ENCODE measurements at regions not wholly inside any gene's neighbourhood (a gene's known extent, or its start where the extent isn't known, plus 50 kb on each side); places are given as distances from the start of the nearest gene placed in this dataset.
A peak's percentile ranks its signal among the peaks of the same experiment; 100 is the strongest.

DNA sequence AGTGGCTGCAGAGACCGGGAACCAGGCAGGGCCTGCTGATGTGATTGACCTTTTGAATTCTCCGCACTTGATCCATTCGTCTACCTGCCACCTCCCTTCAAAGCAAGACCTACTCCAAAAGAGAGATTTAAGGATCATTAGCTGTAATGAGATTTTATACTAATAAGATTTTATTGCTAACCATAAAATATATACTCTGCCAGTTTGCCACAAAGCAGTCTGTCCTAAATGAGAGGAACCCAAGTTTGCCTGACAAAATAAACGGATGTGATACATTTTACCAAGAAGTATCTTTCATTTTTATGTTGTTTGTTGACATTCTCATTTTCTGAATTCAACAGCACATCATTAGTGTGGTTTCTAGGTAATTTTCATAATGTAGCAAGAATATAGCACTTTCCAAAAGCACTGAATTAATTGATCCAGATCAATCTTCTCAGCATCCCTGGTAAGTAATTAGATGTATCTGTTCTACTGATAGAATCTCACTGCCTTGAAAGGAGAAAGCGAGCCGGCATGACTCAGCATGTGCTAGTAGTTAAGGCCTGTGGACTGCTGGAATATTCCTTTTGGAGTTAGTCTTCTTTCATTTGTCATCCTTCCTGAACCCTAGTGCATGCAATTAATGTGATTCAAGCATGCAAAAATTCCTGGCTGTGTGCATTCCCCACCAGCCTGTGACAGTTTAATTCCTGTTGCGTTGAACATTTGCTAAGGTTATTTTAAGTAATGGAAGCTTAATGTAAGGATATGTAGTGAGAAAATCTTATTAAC lies 128.5 kb downstream of the ARL6IP6 start:
- WGBS, 4 donors, result 80 to 83% (median 83%) methylated on average over 7 of the region's 7 CpGs
- no peaks in the 10 kb centered on the region for H3K4me1 ChIP-seq (replicated peaks in 1 of 2)
- no peaks in the 10 kb centered on the region for H3K9me3 ChIP-seq (replicated peaks in 1 of 3)
- DNase-seq, result peak in 2 of 7 donors; percentile 12 to 63
- no peak for TF ChIP-seq POLR2A (IDR thresholded peaks at IDR 0.05)
- no peaks in the 10 kb centered on the region for H3K36me3 ChIP-seq (replicated peaks in 1 of 2)
- H3K27ac ChIP-seq, result no peak overlapping the region
- H3K4me3 ChIP-seq, result no peak overlapping the region
- no peaks in the 10 kb centered on the region for H3K27me3 ChIP-seq
- intact Hi-C loops (cut with DNase I), result no loop called here

DNA sequence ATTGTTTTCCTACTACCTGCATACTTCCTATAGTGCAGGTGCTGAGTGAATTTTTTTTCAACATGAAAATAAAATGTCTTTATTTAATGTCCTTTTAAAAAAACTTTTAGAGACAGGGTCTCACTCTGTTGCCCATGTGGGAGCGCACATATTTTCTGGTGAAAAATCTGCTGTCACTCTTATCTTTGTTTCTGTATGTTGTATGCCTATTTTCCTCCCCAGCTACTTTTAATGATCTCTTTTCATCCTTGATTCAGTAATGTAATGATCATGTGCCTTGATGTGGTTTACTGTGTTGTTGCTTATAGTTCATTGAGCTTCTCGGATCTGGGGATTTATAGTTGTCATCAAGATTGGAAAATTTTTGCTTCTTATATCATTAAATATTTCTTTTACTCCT lies 117.3 kb downstream of the ARL6IP6 start:
- H3K27me3 ChIP-seq, result no peaks in the 10 kb centered on the region
- no peak for DNase-seq
- H3K9me3 ChIP-seq (replicated peaks in 1 of 3), result no peaks in the 10 kb centered on the region
- 87 to 95% (median 94%) methylated on average over 2 of the region's 2 CpGs for WGBS, 4 donors
- H3K4me3 ChIP-seq, result no peak overlapping the region
- no peak overlapping the region for H3K27ac ChIP-seq
- H3K36me3 ChIP-seq (replicated peaks in 1 of 2), result no peaks in the 10 kb centered on the region
- TF ChIP-seq, protein P1, sequence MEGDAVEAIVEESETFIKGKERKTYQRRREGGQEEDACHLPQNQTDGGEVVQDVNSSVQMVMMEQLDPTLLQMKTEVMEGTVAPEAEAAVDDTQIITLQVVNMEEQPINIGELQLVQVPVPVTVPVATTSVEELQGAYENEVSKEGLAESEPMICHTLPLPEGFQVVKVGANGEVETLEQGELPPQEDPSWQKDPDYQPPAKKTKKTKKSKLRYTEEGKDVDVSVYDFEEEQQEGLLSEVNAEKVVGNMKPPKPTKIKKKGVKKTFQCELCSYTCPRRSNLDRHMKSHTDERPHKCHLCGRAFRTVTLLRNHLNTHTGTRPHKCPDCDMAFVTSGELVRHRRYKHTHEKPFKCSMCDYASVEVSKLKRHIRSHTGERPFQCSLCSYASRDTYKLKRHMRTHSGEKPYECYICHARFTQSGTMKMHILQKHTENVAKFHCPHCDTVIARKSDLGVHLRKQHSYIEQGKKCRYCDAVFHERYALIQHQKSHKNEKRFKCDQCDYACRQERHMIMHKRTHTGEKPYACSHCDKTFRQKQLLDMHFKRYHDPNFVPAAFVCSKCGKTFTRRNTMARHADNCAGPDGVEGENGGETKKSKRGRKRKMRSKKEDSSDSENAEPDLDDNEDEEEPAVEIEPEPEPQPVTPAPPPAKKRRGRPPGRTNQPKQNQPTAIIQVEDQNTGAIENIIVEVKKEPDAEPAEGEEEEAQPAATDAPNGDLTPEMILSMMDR (IDR thresholded peaks at IDR 0.05), result no peak
- no peak for TF ChIP-seq POLR2A (IDR thresholded peaks at IDR 0.05)
- H3K4me1 ChIP-seq (replicated peaks in 1 of 2), result peaks cover 0 to under 1% of the 10 kb centered on the region in 2 donors
- intact Hi-C loops (cut with DNase I), result no loop called here

DNA sequence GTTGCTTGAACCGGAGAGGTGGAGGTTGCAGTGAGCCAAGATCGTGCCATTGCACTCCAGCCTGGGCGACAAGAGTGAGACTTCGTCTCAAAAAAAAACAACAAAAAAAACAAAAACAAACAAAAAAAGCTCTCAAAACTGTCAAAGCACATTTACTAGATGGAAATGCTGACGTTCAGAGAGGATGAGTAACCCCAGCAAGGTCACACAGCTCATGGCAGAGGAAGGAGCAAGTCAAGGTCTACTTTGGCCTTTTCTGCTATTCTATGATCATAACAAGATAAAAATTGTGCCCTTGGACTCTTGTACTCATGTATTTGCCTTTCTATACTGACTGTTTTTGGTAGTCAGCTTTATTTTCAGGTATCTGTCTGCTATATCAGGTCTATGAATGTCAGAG lies 109.5 kb downstream of the ARL6IP6 start:
- no peak for TF ChIP-seq POLR2A (IDR thresholded peaks at IDR 0.05)
- TF ChIP-seq, protein P1 (IDR thresholded peaks at IDR 0.05), result no peak
- H3K9me3 ChIP-seq (replicated peaks in 1 of 3), result no peaks in the 10 kb centered on the region
- H3K4me1 ChIP-seq (replicated peaks in 1 of 2), result peaks cover 10 to 31% of the 10 kb centered on the region in 2 donors
- H3K27ac ChIP-seq, result peak overlapping the region; percentile 70 to 87 (median 81)
- intact Hi-C loops (cut with DNase I), result no loop called here
- WGBS, 4 donors, result 23 to 46% (median 40%) methylated on average over 5 of the region's 5 CpGs
- no peaks in the 10 kb centered on the region for H3K36me3 ChIP-seq (replicated peaks in 1 of 2)
- no peaks in the 10 kb centered on the region for H3K27me3 ChIP-seq
- no peak overlapping the region for H3K4me3 ChIP-seq
- DNase-seq, result peak; percentile 56 to 83 (median 73)

DNA sequence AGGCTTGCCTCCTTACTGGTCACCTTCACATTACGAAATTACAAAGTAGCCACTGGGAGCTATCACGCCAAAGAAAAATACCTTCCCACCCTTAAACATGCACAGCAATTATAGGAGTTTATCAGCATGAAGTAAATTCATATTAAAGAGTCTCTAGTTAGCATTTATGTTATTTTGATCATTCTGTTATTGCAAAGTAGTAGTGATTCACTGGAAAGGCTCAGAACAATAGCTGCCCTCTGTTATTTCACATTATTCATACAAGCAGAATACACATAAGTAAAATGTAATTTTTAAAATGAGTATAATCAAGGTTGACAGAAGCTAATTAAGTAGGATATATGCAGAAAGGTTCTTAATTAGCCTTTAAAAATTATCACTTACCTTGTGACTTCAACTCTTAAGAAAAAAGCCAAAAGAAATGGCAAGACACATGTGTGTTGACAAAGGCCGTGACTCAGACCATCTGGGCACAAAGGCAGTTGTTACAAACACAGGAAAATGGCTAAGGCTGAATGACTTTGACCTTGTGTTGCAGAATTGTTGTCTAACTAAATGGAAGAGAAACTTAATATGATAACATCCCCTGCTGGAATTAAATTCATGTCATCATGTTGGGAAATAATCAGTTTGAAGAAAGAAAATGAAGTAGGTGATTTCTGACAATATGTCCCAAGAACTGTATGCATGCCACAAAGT lies 108.3 kb downstream of the ARL6IP6 start:
- intact Hi-C loops (cut with DNase I), result no loop called here
- Histone ChIP-seq H3K9me3 (replicated peaks in 1 of 3) (no peaks in the 10 kb centered on the region), H3K27ac (peak overlapping the region; percentile 70 to 87 (median 81)), H3K27me3 (no peaks in the 10 kb centered on the region), H3K36me3 (replicated peaks in 1 of 2) (no peaks in the 10 kb centered on the region), H3K4me1 (replicated peaks in 1 of 2) (peaks cover 10 to 39% of the 10 kb centered on the region in 2 donors), H3K4me3 (no peak overlapping the region)
- peak; percentile 61 to 88 (median 80) for DNase-seq
- WGBS, 4 donors, result 46 to 68% (median 55%) methylated on average over 3 of the region's 3 CpGs
- TF ChIP-seq, protein P1 (IDR thresholded peaks at IDR 0.05), result no peak
- no peak for TF ChIP-seq POLR2A (IDR thresholded peaks at IDR 0.05)
